HG03060 (cell line): ENCODE measurements at regions not wholly inside any gene's neighbourhood (a gene's known extent, or its start where the extent isn't known, plus 50 kb on each side); places are given as distances from the start of the nearest gene placed in this dataset.
A peak's percentile ranks its signal among the peaks of the same experiment; 100 is the strongest.
"Not testable (repeated sequence)": the region's sequence is repeated elsewhere in the genome, so short reads cannot be mapped to it uniquely, and the experiment has no call there.

Experiments used
- ATAC-seq: cut with Tn5 transposase; IDR thresholded peaks from one replicate; pipeline ENCODE4 v1.9.1; 2021; ENCODE audit warnings: low read depth, moderate number of reproducible peaks; ENCODE audit not compliant: unreplicated experiment

GRCh38 chr6:25112322-25112773, 166.8 kb upstream of the CARMIL1 start:
- no peak for ATAC-seq

- no peak for ATAC-seq
Observed at GRCh38 chr6:25113436-25113835, 165.7 kb upstream of the CARMIL1 start.

- ATAC-seq: no peak
Observed at GRCh38 chr6:25118038-25118437, 161.1 kb upstream of the CARMIL1 start.

- no peak for ATAC-seq
Observed at GRCh38 chr6:25121186-25121585, 158.0 kb upstream of the CARMIL1 start.

- no peak for ATAC-seq
Observed at GRCh38 chr6:25122001-25122400, 157.2 kb upstream of the CARMIL1 start.

GRCh38 chr6:25122622-25123237, 156.4 kb upstream of the CARMIL1 start:
- no peak for ATAC-seq

- ATAC-seq: no peak
Observed at GRCh38 chr6:25124216-25124715, 154.9 kb upstream of the CARMIL1 start.

GRCh38 chr6:25125736-25126135, 153.4 kb upstream of the CARMIL1 start:
- no peak for ATAC-seq

GRCh38 chr6:25127076-25127837, 151.9 kb upstream of the CARMIL1 start:
- no peak for ATAC-seq

GRCh38 chr6:25130518-25130917, 148.7 kb upstream of the CARMIL1 start:
- ATAC-seq: no peak

- no peak for ATAC-seq
Observed at GRCh38 chr6:25132934-25133333, 146.2 kb upstream of the CARMIL1 start.

GRCh38 chr6:25133568-25133967, 145.6 kb upstream of the CARMIL1 start:
- ATAC-seq: no peak

- no peak for ATAC-seq
Observed at GRCh38 chr6:25136854-25137253, 142.3 kb upstream of the CARMIL1 start.

- ATAC-seq: no peak
Observed at GRCh38 chr6:25137480-25137879, 141.7 kb upstream of the CARMIL1 start.

GRCh38 chr6:25137916-25138232, 141.3 kb upstream of the CARMIL1 start:
- ATAC-seq: no peak

GRCh38 chr6:25138233-25138933, 140.8 kb upstream of the CARMIL1 start:
- peak; percentile 82 for ATAC-seq

GRCh38 chr6:25138934-25139415, 140.2 kb upstream of the CARMIL1 start:
- ATAC-seq: no peak

- not testable (repeated sequence) for ATAC-seq
Observed at GRCh38 chr6:25139608-25140007, 139.6 kb upstream of the CARMIL1 start.

GRCh38 chr6:25142506-25142905, 136.7 kb upstream of the CARMIL1 start:
- no peak for ATAC-seq

- no peak for ATAC-seq
Observed at GRCh38 chr6:25144919-25145318, 134.3 kb upstream of the CARMIL1 start.

GRCh38 chr6:25147223-25147622, 132.0 kb upstream of the CARMIL1 start:
- peak; percentile 99 for ATAC-seq
